ENCODE measurements at regions not wholly inside any gene's neighbourhood (a gene's known extent, or its start where the extent isn't known, plus 50 kb on each side); places are given as distances from the start of the nearest gene placed in this dataset.

GRCh38 chr10:118501171-118501570, 94.3 kb downstream of the PRLHR start:
- no peak for DNase-seq (ENCODE audit: low read depth)

- no peak for DNase-seq (ENCODE audit: low read depth)
Measured at GRCh38 chr10:118500477-118501104, 94.9 kb downstream of the PRLHR start.

GRCh38 chr10:118499186-118499585, 96.3 kb downstream of the PRLHR start:
- no peak for DNase-seq (ENCODE audit: low read depth)

- DNase-seq (ENCODE audit: low read depth), result no peak
Measured at GRCh38 chr10:118498623-118499022, 96.8 kb downstream of the PRLHR start.

- DNase-seq (ENCODE audit: low read depth), result no peak
Measured at GRCh38 chr10:118497227-118497626, 98.2 kb downstream of the PRLHR start.

GRCh38 chr10:118496525-118496924, 98.9 kb downstream of the PRLHR start:
- DNase-seq (ENCODE audit: low read depth), result no peak

- DNase-seq (ENCODE audit: low read depth), result no peak
Measured at GRCh38 chr10:118495499-118495898, 99.9 kb downstream of the PRLHR start.

- no peak for DNase-seq (ENCODE audit: low read depth)
Measured at GRCh38 chr10:118491055-118491454, 104.4 kb downstream of the PRLHR start.

GRCh38 chr10:118488710-118489497, 106.5 kb downstream of the PRLHR start:
- no peak for DNase-seq (ENCODE audit: low read depth)

- DNase-seq (ENCODE audit: low read depth), result no peak
Measured at GRCh38 chr10:118485641-118486040, 109.8 kb downstream of the PRLHR start.

- DNase-seq (ENCODE audit: low read depth), result no peak
Measured at GRCh38 chr10:118484152-118484871, 111.1 kb downstream of the PRLHR start.

- no peak for DNase-seq (ENCODE audit: low read depth)
Measured at GRCh38 chr10:118483496-118483895, 112.0 kb downstream of the PRLHR start.

- no peak for DNase-seq (ENCODE audit: low read depth)
Measured at GRCh38 chr10:118482393-118483331, 112.8 kb downstream of the PRLHR start.

GRCh38 chr10:118481871-118482270, 113.6 kb downstream of the PRLHR start:
- DNase-seq (ENCODE audit: low read depth), result no peak

- no peak for DNase-seq (ENCODE audit: low read depth)
Measured at GRCh38 chr10:118475214-118475613, 120.2 kb downstream of the PRLHR start.

- DNase-seq (ENCODE audit: low read depth), result no peak
Measured at GRCh38 chr10:118474111-118474510, 121.3 kb downstream of the PRLHR start.

- DNase-seq (ENCODE audit: low read depth), result no peak
Measured at GRCh38 chr10:118473305-118473960, 122.0 kb downstream of the PRLHR start.

- DNase-seq (ENCODE audit: low read depth), result no peak
Measured at GRCh38 chr10:118472415-118473304, 122.8 kb downstream of the PRLHR start.

GRCh38 chr10:118471863-118472262, 123.6 kb downstream of the PRLHR start:
- DNase-seq (ENCODE audit: low read depth), result no peak

- no peak for DNase-seq (ENCODE audit: low read depth)
Measured at GRCh38 chr10:118470470-118470869, 125.0 kb downstream of the PRLHR start.
